ENCODE measurements at regions not wholly inside any gene's neighbourhood (a gene's known extent, or its start where the extent isn't known, plus 50 kb on each side); places are given as distances from the start of the nearest gene placed in this dataset.

- TF ChIP-seq, protein P1, sequence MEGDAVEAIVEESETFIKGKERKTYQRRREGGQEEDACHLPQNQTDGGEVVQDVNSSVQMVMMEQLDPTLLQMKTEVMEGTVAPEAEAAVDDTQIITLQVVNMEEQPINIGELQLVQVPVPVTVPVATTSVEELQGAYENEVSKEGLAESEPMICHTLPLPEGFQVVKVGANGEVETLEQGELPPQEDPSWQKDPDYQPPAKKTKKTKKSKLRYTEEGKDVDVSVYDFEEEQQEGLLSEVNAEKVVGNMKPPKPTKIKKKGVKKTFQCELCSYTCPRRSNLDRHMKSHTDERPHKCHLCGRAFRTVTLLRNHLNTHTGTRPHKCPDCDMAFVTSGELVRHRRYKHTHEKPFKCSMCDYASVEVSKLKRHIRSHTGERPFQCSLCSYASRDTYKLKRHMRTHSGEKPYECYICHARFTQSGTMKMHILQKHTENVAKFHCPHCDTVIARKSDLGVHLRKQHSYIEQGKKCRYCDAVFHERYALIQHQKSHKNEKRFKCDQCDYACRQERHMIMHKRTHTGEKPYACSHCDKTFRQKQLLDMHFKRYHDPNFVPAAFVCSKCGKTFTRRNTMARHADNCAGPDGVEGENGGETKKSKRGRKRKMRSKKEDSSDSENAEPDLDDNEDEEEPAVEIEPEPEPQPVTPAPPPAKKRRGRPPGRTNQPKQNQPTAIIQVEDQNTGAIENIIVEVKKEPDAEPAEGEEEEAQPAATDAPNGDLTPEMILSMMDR (IDR thresholded peaks at IDR 0.05) = no peak
- no peak for ATAC-seq (ENCODE audit: low FRiP score)
- DNase-seq (ENCODE audit: low spot score) = no peak
Measured at GRCh38 chr3:127105587-127105986, 87.3 kb upstream of the PRR23E start.

DNA sequence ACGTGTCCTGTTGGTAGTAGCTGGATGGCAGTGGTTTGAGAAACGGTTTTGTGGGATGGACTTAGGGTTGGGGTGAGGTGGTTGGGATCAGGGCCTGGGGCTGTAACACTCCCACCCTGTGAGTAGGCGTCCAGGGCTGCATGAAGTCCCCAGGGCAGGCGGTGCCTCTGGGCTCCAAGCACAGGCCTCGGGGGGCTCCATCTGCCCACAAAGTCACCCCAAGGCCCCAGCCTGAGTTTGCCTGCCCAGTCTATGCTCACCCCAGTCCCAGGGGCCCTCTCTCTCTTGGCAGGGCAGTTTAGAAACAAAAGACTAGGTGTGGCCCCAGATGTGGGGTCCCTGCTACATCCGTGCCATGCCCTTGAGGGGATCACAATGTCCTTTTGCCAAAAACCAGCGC, 86.9 kb upstream of the PRR23E start:
- DNase-seq (ENCODE audit: low spot score) = no peak
- no peak for ATAC-seq (ENCODE audit: low FRiP score)
- TF ChIP-seq, protein P1 (IDR thresholded peaks at IDR 0.05) = no peak

- TF ChIP-seq, protein P1 (IDR thresholded peaks at IDR 0.05) = no peak
- ATAC-seq (ENCODE audit: low FRiP score) = no peak
- no peak for DNase-seq (ENCODE audit: low spot score)
Measured at GRCh38 chr3:127106456-127106855, 86.5 kb upstream of the PRR23E start.

- ATAC-seq (ENCODE audit: low FRiP score) = no peak
- TF ChIP-seq, protein P1 (IDR thresholded peaks at IDR 0.05) = no peak
- no peak for DNase-seq (ENCODE audit: low spot score)
Measured at GRCh38 chr3:127107002-127107401, 85.9 kb upstream of the PRR23E start.

DNA sequence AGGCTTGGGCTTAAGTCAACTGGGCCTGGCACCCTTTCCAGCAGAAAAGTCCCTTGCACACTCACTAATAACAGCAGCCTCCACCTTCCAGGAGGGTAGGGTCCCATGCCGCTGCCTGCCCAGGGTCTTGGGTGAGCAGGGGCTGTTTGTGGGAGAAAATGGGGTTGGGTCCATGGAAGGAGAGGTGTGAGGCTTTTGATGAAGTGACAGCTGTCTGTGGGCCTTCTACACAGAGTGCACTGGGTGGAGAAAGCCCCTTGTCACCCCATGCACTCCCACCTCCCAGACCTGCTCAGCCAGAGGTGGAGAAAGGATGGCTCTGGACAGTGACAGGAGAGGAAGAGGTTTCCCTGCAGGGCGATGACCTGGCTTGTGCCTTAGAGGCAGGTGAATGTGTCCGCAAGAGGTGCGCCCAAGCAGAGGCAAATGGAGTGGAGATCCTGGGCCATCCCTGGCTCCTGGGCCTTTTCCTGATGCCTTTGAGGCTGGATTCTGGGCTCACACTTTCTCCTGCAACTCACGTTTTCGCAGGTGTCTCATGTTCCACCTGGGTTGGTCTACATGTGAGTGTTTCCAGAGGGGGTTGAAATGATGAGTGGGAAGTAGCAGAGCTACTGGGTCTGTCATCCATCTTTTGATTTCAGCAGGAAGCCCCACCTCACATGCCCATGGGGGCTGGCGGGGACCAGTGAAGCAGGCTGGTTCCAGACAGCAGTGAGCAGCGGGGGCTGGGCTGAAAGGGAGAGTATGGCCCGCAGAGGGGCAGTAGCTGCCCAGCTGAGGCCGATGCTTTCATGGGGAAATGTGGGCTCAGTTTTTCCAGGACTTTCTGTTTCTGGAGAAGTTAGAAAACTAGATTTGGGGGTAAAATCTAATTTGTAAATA, 85.2 kb upstream of the PRR23E start:
- ATAC-seq (ENCODE audit: low FRiP score) (no peak), DNase-seq (ENCODE audit: low spot score) (no peak)
- TF ChIP-seq, protein P1 (IDR thresholded peaks at IDR 0.05) = no peak

DNA sequence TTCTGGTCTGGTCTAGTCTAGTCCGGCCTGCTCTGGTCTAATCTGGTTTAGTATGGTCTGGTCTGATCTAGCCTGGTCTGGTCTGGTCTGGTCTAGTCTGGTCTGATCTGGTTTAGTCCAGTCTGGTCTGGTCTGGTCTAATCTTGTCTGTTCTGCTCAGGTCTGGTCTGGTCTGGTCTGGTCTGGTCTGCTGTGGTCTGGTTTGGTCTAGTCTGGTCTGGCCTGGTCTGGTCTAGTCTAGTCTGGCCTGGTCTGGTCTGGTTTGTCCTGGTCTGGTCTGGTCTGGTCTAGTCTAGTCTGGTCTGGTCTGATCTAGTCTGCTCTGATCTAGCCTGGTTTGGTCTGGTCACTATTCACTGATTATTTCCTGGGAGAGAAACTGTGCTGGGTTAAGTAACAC, 84.1 kb upstream of the PRR23E start:
- ATAC-seq (ENCODE audit: low FRiP score) (no peak), DNase-seq (ENCODE audit: low spot score) (no peak)
- TF ChIP-seq, protein P1 (IDR thresholded peaks at IDR 0.05) = no peak
